ENCODE measurements at regions not wholly inside any gene's neighbourhood (a gene's known extent, or its start where the extent isn't known, plus 50 kb on each side); places are given as distances from the start of the nearest gene placed in this dataset.
A peak's percentile ranks its signal among the peaks of the same experiment; 100 is the strongest.

- DNase-seq (ENCODE audit: low read depth), result no peak
Observed at GRCh38 chr5:87101321-87101720, 166.4 kb upstream of the RASA1 start.

DNA sequence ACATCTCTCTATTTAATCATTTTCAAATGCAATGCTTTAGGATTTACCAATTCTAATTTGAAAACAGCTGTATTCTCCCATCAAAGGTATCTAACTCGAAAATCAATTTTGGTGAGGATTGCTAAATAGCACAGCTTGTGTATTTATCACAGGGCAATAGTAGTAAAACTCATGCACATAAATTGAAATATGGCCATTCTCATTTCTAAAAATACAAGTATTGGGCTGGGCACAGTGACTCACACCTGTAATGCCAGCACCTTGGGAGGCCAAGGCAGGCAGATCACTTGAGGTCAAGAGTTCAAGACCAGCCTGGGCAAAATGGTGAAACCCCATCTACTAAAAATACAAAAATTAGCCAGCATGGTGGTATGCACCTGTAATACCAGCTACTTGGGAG is 164.8 kb upstream of the RASA1 start:
- no peak for DNase-seq (ENCODE audit: low read depth)

DNA sequence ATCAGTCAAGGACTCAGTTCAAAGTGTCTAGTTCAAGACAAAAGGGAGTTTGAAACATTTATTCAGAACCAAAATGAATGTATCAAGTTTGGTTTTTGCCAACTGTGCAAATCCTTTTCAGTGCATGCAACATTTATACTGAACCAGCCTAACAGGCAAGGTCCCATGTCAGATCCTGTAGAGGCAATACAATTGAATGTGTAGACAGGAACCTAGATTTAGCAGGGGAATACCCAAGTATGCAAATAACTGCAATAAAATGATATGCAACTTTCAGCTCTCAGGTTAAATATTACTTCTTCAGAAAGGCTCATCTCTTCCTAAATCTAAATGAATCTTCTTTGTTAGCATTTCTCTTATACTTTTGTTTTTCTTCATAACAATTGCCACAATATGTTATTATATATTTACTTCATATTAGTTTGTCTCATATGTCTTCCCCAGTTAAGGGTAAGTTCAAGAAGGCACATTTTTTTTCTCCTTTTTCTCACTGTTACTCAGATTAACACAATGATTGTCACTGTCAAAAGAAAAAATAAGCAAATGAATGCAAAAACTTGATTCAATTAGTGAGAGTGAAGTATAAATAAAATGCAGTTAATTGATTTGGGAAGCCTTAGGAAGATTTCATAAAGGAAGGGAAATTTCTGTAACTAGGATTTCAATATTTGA is 163.9 kb upstream of the RASA1 start:
- no peak for DNase-seq (ENCODE audit: low read depth)

DNA sequence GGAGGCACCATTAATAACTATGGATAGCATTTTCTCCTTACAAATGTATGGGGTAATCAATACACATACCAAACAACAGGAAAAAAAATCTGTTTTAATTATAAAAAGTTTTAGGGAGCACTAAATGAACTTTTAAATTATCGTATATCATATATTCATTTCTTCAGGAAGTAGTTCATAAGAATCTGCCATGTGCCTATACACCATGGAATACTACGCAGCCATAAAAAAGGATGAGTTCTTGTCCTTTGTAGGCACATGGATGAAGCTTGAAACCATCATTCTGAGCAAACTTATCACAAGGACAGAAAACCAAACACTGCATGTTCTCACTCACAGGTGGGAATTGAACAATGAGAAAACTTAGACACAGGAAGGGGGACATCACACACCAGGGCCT is 162.1 kb upstream of the RASA1 start:
- DNase-seq (ENCODE audit: low read depth), result no peak

GRCh38 chr5:87109746-87110145 is 157.9 kb upstream of the RASA1 start:
- DNase-seq (ENCODE audit: low read depth), result no peak

- no peak for DNase-seq (ENCODE audit: low read depth)
Observed at GRCh38 chr5:87110721-87111120, 157.0 kb upstream of the RASA1 start.

DNA sequence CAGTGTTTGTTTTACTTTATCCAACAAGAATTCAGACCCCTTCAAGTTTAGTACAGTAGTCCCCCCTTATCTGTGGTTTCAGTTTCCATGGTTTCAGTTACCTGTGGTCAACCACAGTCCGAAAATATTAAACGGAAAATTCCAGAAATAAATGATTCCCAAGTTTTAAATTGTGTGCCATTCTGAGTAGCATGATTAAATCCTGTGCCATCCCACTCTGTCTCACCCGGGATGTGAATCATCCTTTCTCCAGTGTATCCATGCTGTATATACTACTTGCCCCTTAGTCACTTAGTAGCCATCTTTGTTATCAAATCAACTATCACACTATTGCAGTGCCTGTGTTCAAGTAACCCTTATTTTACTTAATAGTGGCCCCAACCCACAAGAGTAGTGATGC is 153.8 kb upstream of the RASA1 start:
- DNase-seq (ENCODE audit: low read depth), result peak; percentile 96

DNA sequence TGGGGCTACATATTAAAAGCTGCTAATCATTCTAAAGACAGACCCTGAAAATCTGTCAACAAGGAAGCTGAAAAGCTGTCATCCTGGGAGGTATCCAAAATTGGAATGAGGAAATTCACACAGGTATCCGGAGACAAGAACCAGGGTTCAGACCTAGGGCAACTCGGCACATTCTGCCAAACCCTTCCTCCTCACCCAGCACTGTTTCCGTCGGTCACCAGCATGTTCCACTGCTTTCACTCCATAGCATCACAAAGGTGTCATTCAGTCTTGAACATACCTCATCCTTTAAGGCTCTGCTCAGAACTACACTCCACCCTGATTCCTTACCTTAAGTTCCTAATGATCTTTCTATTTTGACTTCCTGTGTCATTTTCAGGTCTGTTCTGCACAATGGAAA is 153.1 kb upstream of the RASA1 start:
- no peak for DNase-seq (ENCODE audit: low read depth)

DNA sequence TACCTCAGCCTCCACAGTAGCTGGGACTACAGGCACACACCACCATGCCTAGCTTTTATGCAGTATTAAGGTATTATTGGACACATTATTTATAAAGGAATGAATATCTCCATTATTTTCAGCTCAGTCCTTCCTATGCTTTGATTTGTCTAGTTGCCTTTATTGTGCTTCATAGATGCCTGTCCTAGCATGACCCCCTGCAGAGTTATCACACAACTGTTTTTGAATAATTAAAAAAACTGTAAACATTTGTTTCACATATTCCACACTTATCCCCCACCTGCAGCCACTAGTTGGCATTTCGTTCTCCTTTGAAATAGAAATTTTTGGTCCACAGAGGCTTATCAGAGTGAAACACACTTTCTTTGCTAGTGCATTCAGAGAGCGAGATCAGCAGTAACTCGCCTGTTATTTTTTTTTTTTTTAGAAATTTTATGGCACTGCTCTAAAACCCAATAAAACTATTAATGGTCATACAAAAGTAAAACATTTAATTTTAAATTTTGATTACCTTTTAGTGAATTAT is 151.8 kb upstream of the RASA1 start:
- no peak for DNase-seq (ENCODE audit: low read depth)

- DNase-seq (ENCODE audit: low read depth), result peak; percentile 63
Observed at GRCh38 chr5:87116825-87117512, 150.7 kb upstream of the RASA1 start.

DNA sequence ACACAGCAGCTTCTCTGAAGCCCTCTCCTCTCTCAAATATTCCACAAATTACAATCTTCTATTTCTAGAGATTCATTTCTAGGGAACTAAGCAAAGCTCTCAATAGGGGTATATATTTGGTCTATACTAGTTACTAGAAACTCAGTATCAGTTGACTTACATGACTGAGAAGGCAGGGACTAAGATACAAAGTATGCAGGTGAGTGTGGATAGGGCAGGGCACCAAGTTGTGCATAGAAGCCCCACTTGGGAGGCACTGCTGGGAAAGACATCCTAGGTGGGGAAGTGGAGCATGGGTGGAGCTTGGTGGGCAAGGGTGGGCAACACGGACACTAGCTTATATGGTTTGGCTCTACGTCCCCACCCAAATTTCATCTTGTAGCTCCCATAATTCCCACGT is 148.1 kb upstream of the RASA1 start:
- no peak for DNase-seq (ENCODE audit: low read depth)

DNA sequence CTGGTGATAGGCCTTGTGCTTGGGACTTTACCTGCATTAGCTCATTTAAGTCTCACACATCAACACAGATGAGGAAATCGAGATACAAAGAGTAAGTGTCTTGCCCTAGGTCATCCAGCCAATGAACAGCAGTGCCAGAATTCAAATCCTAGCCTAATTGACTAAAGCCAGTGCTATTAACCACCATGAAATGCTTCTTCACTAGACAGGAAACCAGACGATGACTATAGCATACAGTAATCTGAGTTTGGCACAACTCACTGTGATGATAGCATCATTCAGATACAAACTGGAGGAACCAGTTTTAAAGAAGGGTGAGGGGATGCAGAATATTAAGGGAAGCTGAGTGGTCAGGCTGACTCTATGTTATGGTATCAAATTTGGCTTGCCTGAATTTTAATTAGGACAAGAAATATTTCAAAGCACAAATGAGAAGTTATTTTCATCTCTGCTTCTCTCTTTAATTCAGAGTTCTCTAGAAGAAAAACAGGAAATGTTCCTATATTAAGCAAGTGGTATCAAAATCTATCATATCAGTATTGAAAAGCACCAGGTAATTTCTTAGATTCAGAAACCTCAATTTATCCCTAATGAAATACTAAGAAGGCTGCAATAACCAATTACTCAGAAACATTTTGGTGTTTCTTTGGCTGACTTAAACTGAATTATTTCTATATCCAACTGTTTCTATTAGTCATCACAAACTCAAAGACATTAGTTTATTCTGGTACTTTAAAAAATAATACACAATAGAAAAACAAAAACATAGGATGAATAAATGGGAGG is 147.0 kb upstream of the RASA1 start:
- DNase-seq (ENCODE audit: low read depth), result peak; percentile 97

DNA sequence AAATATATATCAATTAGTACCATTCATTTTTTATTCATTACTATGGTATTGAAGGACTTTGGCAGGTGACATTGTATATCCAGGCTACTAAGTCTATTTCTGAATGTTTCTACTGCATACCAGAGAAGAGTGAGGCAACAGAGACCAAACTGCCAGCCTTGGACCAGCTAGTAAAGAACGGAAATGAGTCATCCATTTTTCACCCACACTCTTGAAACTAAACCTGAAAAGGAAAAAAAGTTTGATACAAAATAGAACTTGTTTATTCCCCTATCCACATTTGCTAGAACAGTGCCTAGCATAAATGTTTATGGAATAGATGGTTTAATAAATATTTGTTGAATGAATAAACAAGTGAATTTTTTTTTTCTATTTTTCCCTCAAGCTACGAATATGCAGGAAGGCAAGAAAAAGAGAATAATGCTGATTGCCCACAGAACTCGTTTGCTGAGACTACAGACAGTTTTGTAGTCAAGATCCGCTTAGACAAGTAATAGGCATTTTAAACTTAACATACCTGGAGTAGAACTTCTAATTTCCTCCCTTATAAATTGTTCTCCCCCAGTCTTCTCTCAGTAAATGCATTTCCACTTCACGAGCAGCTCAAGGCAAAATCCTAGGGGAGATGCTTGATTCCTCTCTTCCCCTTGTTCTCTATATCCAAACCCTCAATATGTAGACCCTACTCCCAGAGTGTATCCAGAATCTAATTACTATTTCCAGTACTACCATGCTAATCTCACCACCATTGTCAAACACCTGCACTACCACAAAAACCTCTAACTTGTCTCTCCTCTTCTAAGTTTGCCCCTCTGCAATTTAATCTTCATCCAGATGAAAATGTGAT is 146.2 kb upstream of the RASA1 start:
- DNase-seq (ENCODE audit: low read depth), result peak; percentile 95

DNA sequence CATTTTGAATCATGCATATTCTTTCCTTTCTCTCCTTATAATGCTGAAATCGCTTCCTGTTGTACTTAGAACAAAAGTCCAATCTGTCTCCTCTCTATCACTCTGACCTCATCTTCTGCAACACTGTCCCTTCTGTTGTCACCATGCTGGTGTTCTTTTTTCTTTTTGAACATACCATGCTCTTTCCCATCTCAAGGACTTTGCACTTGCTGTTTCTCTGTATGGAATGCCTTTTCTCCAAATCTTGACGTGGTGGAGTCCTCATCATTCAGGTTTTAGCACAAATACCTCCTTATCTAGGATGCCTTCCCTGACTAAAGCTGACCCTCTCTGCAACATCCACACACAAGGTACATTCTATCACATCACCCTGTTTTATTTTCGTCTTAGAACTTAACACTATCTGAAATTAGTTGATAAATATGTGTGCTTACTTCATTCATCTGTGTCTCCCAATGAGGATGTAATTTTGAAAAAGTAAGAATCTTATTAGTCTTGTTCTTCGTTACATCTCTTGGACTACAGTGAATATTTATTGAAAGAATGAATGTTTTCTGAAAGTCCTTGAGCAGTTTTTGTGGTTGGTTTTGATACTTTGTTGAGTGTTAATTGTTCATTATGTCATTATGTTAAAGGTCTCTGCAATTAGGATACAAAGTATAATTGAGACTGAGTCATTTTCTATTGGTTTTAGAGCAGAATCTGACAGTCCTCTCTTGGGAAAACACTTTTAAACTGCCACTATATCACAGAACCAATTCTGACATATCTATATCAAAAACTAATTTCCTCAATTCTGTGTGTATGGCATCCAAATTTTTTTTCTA is 145.3 kb upstream of the RASA1 start:
- DNase-seq (ENCODE audit: low read depth), result no peak

GRCh38 chr5:87125766-87126165 is 141.9 kb upstream of the RASA1 start:
- DNase-seq (ENCODE audit: low read depth), result no peak

- no peak for DNase-seq (ENCODE audit: low read depth)
Observed at GRCh38 chr5:87126869-87127268, 140.8 kb upstream of the RASA1 start.

GRCh38 chr5:87127426-87127825 is 140.3 kb upstream of the RASA1 start:
- DNase-seq (ENCODE audit: low read depth), result peak; percentile 91

- DNase-seq (ENCODE audit: low read depth), result peak; percentile 72
Observed at GRCh38 chr5:87127956-87128687, 139.6 kb upstream of the RASA1 start.

DNA sequence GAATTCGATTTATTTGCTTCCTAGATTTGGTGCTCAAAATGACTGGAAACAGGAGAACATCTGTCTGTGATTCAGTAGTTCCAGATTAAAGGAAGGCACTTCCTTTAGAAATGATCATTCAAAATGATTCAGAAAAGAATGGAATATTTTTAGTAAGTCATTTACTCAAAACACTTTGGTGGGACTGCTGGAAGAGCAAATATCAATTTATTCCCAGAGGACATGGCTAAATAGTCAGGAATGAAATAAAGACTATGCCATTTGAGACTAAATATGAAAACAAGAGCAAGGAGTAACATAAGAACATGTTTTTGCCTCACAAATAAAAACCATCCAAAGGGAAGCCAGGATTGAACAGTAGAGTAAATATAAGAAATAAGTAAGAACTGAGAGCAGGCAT is 138.6 kb upstream of the RASA1 start:
- no peak for DNase-seq (ENCODE audit: low read depth)

DNA sequence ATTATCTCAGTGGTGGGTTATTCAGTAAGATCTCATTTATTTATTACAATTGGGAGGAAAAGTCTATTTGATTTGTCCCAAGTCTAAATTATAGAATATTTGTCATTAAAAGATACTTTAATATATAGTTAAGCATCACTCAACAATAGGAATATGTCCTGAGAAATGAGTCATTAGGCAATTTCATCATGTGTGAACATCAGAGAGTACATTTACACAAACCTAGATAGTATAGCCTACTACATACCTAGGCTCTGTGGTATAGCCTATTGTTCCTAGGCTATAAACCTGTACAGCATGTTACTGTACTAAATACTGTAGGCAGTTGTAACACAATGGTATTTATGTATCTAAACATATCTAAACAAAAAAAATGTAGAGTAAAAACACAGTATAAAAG is 135.0 kb upstream of the RASA1 start:
- no peak for DNase-seq (ENCODE audit: low read depth)
